ENCODE measurements at regions not wholly inside any gene's neighbourhood (a gene's known extent, or its start where the extent isn't known, plus 50 kb on each side); places are given as distances from the start of the nearest gene placed in this dataset.

- TF ChIP-seq CTCF (IDR thresholded peaks at IDR 0.05; ENCODE audit: low read length) (no peak), EZH2phosphoT487 (IDR thresholded peaks at IDR 0.05; ENCODE audit: low read length) (no peak), EZH2 (optimal IDR thresholded peaks at IDR 0.05; ENCODE audit: low read depth, low read length) (no peak)
Measured at GRCh38 chr18:71018816-71019215, 730.0 kb downstream of the SOCS6 start.
